ENCODE measurements at regions not wholly inside any gene's neighbourhood (a gene's known extent, or its start where the extent isn't known, plus 50 kb on each side); places are given as distances from the start of the nearest gene placed in this dataset.

- CTCF ChIA-PET (ENCODE audit: partially characterized antibody): interaction anchor here (1.3 to 1.6 kb wide), 3 partner anchors 14 to 39 kb away, joined by 3 read pairs; no protein-coding TSS in a partner anchor
Measured at GRCh38 chr12:69117566-69118266, 121.7 kb upstream of the CPSF6 start.

More at GRCh38 chr12:69117566-69118266, 121.7 kb upstream of the CPSF6 start:
- Histone ChIP-seq H2BK5ac (ENCODE audit: low read depth, low read length) (no peak overlapping the region), H2BK15ac (ENCODE audit: low read length) (no peak overlapping the region), H3K23me2 (ENCODE audit: low read depth, low read length) (no peaks in the 10 kb centered on the region), H3K79me2 (ENCODE audit: control insufficient read depth in 1 of 2, insufficient read depth in 2 of 2, low read length in 2 of 2) (no peaks in the 10 kb centered on the region), H3K4me1 (replicated peaks in 1 of 4; ENCODE audit: control insufficient read depth in 3 of 4, insufficient read depth in 4 of 4, low read length in 3 of 4) (no peaks in the 10 kb centered on the region), H3K18ac (ENCODE audit: extremely low read depth, low read length) (no peak overlapping the region), H3K9ac (replicated peaks in 1 of 4; ENCODE audit: extremely low read depth in 1 of 4, low read depth in 3 of 4, low read length in 3 of 4) (no peak overlapping the region), H4K91ac (replicated peaks; ENCODE audit: insufficient read length, low read length) (no peak overlapping the region), H3K23ac (ENCODE audit: insufficient read length) (no peak overlapping the region), H2AFZ (ENCODE audit: low read length) (no peak overlapping the region), H3K79me1 (ENCODE audit: low read depth, low read length) (no peaks in the 10 kb centered on the region), H4K20me1 (replicated peaks in 1 of 2; ENCODE audit: control insufficient read depth in 1 of 2, insufficient read depth in 2 of 2, low read length in 2 of 2) (no peaks in the 10 kb centered on the region), H3K36me3 (ENCODE audit: control insufficient read depth in 2 of 4, insufficient read depth in 4 of 4, low read length in 3 of 4) (no peaks in the 10 kb centered on the region), H3K4ac (replicated peaks; ENCODE audit: insufficient read length, low read depth, low read length) (no peak overlapping the region), H3K27ac (ENCODE audit: low read depth, low read length) (no peak overlapping the region), H4K8ac (ENCODE audit: extremely low read depth, insufficient read depth, low read length) (no peak overlapping the region), H2BK12ac (ENCODE audit: low read depth, low read length) (no peak overlapping the region), H3K9me3 (ENCODE audit: insufficient read depth in 2 of 2, low read depth in 1 of 2, low read length in 1 of 2) (no peaks in the 10 kb centered on the region), H3K56ac (replicated peaks; ENCODE audit: insufficient read length, low read depth, low read length) (no peak overlapping the region), H3K4me3 (ENCODE audit: extremely low read depth in 1 of 4, insufficient read depth in 2 of 4, low read depth in 3 of 4, low read length in 4 of 4) (no peak overlapping the region), H3K27me3 (replicated peaks in 1 of 4; ENCODE audit: control insufficient read depth in 3 of 4, extremely low read depth in 1 of 4, insufficient read depth in 3 of 4, low read length in 3 of 4) (no peaks in the 10 kb centered on the region), H2BK20ac (ENCODE audit: low read length) (no peak overlapping the region), H3K14ac (ENCODE audit: insufficient read length) (no peak overlapping the region), H4K5ac (ENCODE audit: insufficient read length, low read depth, low read length) (no peak overlapping the region), H2BK120ac (replicated peaks; ENCODE audit: low read depth, low read length) (no peak overlapping the region), H2AK5ac (ENCODE audit: low read depth, low read length) (no peak overlapping the region), H3K4me2 (ENCODE audit: insufficient read depth in 1 of 2, low read depth in 2 of 2, low read length in 2 of 2) (no peak overlapping the region)
- FAIRE-seq (no peak), DNase-seq (ENCODE audit: low read depth in 1 of 2, low spot score in 2 of 2) (no peak)
- 85% methylated on average over 5 of the region's 5 CpGs; no CpG with 5 or more reads in 1 of the 2 experiments for WGBS, 2 experiments (ENCODE audit: extremely low coverage in 1 of 2, insufficient coverage in 1 of 2, insufficient read length in 1 of 2, insufficient replicate concordance in 2 of 2, low coverage in 1 of 2, low lambda C conversion rate in 2 of 2, missing lambda C conversion rate in 1 of 2)
- POLR2A ChIA-PET (ENCODE audit: partially characterized antibody): no interaction called here
- no peak for TF ChIP-seq SIRT6 (IDR thresholded peaks at IDR 0.05; ENCODE audit: low read length)
- no peak for TF ChIP-seq PHF8 (conservative IDR thresholded peaks at IDR 0.05; ENCODE audit: low read depth, low read length)
- no peak for TF ChIP-seq USF2 (IDR thresholded peaks at IDR 0.05; ENCODE audit: low read length)
- no peak for TF ChIP-seq CBX8 (IDR thresholded peaks at IDR 0.05; ENCODE audit: borderline replicate concordance, low read depth, low read length)
- TF ChIP-seq BCL11A (IDR thresholded peaks at IDR 0.05; ENCODE audit: low read depth in 2 of 2, low read length in 2 of 2): no peak
- no peak for TF ChIP-seq BRCA1 (IDR thresholded peaks at IDR 0.05; ENCODE audit: low read depth, low read length)
- no peak for TF ChIP-seq JUND (IDR thresholded peaks at IDR 0.05; ENCODE audit: low read length)
- TF ChIP-seq YY1 (IDR thresholded peaks at IDR 0.05; ENCODE audit: low read depth, low read length): no peak
- TF ChIP-seq ZNF274 (IDR thresholded peaks at IDR 0.05; ENCODE audit: borderline replicate concordance, extremely low read depth, low read length): no peak
- no peak for TF ChIP-seq SIN3A (conservative IDR thresholded peaks at IDR 0.05 in 1 of 2, IDR thresholded peaks at IDR 0.05 in 1 of 2; ENCODE audit: low read depth in 1 of 2, low read length in 2 of 2)
